ENCODE measurements at regions not wholly inside any gene's neighbourhood (a gene's known extent, or its start where the extent isn't known, plus 50 kb on each side); places are given as distances from the start of the nearest gene placed in this dataset.

DNA sequence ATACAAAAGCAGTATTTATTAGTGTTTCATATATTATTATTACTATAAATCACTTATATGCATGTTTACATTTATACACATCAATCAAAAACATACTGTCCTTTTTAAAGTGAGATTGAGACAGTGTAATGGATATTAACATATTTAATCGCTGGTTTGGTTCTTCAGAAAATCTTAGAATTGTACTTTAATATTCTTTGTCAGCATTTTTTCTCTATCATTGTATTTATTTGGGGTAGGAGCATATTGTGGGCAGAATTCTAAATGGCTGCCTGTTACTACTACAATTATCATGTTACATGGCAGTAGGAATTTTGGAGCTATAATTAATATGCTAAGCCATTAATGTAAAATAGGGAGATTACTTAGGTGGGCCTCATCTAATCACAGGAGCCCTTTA is 722.6 kb downstream of the TLR4 start:
- no peak for DNase-seq

DNA sequence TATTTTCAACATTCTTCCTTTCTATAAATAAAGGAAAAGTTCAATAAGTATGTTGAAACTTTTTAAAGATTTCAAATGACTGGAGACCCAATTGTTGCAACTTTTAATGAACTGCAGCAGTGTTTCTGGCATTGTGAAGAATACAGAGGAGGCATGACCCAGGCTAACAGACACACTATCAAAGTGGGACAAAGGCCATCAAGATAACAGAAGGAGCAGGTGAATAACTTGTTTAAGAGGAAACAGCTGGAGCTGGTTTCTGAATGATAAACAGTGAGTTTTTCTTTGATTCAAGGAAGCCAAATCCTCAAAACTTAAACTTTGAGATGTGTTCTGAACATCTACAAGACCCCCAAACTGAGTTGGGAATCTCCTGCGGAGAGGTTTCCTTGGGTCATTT is 734.6 kb downstream of the TLR4 start:
- no peak for DNase-seq

DNA sequence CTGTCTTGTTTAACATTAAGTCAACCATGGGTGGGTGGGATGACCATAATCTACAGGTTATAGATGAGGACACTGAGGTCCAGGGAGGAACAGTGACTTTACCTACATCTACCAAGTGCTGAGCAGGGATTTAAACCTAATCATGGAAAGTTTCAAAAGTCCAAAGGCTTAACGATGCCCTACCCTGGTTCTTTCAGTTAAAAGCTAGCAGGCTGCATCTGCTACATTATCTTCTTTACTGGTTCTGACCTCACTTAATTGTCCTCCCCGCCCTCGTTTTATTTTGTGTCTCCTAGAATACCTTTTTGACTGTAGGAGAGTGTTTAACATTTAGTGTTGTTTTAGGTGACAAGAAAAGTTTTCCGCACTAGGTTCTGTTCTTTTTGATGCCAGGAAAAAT is 735.2 kb downstream of the TLR4 start:
- DNase-seq = no peak

DNA sequence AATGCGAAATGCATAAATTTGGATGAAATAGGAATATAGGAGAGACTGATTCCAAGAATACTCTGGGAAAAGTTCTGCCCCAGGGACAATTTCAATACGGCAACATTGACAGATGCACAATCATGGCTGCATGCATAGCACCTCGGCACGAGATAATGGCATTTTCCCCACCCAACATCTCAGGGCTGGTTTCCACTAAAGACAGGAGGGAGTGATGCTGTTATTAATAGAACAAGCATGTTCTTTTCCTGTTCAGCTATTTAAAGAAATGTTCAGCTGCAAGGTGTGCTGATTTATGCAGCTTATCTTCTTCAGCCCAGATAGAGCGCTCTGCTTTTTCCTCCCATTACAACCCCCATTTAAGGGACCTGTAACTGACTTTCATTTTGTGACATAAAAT is 740.2 kb downstream of the TLR4 start:
- no peak for DNase-seq

DNA sequence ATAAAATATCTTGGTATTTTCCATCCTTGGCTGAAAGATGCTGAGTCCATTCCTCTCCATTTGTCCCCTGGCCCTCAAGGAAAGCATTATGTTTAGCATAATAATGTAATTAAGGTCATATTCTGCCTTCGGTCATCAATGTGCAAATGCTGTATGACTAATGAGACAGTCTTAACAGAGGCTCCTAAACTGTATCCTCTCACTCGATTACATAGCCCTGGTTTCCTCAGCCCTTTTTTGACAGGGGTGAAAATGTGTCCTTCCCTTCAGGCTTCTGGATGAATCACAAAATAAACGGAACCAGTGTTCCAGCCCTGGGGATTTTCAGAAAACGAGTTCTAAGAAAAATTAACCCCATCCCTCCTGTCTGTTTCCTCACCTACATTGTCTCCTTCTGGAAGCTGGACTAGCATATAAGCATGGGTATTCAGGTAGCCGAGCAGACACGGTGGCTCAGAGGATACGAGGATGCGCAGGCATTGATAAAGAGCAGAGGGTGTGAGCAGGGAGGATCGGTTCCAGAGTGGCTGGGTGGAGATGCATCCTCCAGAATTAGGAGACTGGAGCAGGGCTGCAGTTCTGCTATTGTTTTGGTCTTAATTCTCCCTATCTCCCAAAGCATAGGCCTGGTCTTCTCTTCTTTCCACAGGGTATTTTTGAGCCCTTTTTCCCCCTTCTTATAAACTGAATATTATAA is 742.9 kb downstream of the TLR4 start:
- no peak for DNase-seq

DNA sequence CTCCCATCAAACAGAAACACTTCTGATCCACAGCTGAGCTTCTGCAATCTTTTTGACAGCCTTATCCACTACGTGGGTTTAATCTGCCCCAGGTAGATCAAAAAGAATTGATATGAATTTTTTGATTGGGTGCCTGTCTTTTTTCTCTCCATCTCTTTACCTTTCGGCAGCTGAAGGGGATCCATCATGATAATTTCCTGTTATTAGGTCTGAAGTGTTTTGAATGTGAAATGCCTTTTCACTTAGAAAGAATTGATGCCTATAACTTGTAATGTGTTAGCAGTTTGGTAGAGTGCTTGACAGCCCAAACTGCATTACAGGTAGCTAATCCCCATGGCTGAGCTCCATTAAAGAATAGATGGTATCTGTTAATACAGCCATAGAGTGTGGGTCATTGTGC is 745.4 kb downstream of the TLR4 start:
- no peak for DNase-seq

DNA sequence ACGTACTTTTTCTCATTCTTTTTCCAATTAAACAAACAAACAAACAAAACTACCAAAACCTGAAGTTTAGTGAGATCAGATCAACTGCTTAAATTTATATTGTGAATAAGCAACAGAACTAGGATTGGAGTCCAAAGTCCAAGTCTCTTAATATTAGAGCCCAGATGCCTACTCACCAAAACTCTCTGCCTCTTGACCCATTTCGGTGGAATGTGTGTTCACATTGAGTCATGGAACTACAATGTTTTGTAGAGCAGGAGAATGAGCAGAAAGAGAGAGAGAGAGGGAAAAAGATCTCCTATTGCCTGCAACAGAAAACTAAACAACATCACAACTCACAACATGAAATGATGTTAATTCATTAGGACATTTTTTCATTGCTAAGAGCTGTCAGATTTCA is 751.1 kb downstream of the TLR4 start:
- DNase-seq = no peak

- DNase-seq = no peak
These were observed 751.6 kb downstream of the TLR4 start for GRCh38 chr9:118455788-118456187.

GRCh38 chr9:118457171-118458000 is 753.2 kb downstream of the TLR4 start:
- no peak for DNase-seq

- DNase-seq = no peak
These were observed 755.7 kb downstream of the TLR4 start for GRCh38 chr9:118459913-118460312.

GRCh38 chr9:118463419-118463818 is 759.2 kb downstream of the TLR4 start:
- DNase-seq = no peak

DNA sequence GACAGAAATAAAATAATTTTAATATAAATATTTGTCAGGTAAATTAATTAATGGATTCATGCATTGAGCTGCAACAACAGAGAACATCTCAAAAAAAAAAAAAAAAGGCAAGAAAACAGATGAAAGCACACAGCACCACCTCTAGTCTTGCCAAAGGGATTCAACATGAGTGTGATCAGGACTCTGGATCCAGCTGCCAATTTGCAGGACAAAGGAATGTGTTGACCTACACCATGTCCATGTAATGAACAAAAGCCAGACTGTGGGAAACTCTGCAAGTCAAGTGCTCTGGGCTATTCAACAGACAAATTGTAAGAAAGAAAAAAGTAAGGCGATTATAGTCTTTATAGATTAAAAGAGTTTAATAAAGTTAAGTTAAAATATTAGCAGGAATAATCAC is 769.3 kb downstream of the TLR4 start:
- no peak for DNase-seq

DNA sequence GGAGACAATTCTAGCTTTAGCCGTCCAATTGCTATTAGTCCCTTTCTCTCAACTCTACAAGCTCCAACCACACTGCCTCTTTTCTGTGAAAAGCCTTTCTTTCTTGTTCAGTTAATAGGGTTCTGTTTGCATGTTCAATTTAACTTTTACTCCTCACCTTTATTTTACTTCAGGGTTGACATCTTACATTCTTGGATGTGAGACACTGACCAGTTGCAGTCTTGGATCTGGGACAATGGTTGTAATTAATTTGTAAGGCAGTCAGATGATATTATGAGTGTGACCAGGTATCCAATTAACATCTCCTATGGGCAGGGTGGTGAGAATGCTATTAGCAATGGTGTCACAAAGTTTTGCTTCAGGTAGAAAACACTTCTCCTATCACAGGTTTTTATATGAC is 774.5 kb downstream of the TLR4 start:
- no peak for DNase-seq

- DNase-seq = no peak
These were observed 778.1 kb downstream of the TLR4 start for GRCh38 chr9:118482306-118482705.

DNA sequence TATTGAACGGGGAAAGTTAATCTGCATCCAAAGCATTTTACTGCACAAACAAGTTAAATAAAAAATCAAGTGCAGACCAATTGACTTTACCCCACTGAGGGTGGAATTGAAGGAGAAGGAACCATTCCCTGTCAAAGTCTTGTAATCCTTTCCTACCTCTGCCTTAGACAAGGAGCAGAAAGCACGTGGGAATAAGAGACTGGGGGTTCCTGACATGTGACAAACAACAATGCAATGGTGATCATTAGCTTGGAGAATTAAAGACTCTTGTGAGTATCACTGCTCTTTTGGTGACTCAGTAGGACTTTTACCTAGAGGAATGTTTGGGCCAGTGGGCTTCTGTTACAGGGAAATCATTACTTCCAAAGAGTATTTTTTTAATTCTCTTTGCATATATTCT is 779.5 kb downstream of the TLR4 start:
- DNase-seq = no peak

- no peak for DNase-seq
These were observed 799.0 kb downstream of the TLR4 start for GRCh38 chr9:118503236-118503635.

DNA sequence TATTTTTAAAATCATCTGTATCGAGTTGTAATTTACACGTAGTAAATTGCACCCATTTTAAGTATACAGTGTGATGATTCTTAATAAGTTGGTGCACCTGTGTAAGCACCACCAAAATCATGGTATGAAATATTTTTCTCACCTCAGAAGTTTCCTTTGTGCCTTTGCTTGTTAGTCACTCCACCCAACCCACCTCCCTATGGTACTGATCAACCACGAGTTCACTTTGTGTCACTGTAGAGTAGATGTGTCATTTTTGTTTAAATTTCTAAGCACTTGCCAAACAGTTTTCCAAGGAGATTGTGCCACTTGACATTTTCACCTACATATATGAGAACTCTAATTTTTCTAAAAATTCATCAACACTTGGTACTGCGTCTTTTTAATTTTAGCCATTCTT is 806.5 kb downstream of the TLR4 start:
- no peak for DNase-seq

DNA sequence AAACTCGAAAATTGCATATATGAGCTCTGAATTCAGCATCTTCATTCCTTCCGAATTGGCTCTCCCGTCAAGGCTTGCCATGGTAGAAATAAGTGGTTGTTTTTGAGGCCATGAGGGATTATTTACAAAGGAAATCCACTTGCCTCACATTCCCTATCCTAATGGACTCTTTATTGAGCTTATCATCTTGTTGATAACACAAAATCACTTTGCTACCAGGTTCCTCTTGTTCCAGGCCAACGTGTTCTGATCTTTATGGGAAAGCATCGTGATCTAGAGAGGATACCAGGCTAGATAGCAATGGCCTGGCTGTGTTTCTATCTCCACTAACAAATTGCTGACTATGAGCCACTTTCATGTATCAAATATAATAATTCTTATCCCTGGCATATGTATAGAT is 811.7 kb downstream of the TLR4 start:
- no peak for DNase-seq

DNA sequence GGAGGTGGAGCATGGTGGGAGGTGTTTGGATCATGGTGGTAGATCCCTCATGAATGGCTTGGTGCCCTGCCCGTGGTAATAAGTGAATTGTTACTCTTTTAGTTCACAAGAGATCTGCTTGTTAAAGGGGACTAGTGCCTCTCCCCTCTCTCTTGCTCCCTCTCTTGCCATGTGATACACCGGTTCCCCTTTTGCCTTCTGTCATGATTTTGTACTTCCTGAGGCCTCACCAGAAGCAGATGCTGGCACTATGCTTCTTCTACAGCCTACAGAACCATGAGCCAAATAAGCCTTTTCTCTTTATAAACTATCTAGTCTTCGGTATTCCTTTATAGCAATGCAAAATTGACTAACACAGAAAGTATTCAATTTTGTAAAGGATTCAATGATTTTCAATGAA is 817.1 kb downstream of the TLR4 start:
- DNase-seq = no peak

DNA sequence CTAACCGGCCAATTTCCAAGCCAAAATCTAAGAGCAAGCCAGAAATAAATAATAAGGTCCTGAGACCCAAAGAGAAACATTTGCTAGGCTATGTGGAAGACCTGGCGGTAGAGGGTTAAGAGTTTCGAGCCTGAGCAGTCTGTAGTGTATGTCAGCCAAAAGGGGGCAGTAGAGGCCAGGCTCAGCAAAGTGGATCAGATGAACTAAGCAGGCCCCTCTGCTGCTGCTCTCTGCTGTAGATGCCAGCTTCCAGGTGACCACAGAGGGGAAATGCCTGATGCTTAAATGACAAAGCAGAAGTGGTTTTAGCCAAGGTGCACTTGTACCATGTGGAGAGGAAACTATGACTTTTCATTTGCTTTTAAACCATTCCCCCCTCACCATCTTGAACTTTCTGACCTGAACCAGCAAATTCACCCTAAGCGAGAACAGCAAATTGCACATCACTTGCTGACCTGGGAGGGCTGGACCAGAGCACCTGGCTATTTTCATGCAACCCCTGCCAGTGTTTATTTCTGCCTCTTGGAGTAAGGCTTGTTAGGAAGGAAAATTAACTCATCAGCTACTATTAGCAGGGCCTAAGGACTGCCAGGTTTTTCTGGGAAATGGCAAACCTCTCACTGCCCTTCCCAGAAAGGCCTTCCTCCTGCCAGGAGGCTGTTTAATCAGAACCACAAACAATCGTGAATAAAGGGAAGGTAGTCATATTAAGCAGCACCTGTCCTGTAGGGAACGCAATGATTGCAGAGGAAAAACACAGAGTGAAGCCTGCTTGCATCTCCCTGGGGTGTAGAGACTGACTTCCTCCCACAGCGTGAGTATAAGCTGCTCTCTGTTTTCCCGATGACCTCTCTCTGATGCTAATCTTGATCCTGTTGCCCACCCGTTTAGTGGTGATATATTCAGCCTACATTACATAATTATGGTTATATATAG is 818.2 kb downstream of the TLR4 start:
- DNase-seq = no peak

GRCh38 chr9:118527261-118527660 is 823.1 kb downstream of the TLR4 start:
- DNase-seq = no peak

DNA sequence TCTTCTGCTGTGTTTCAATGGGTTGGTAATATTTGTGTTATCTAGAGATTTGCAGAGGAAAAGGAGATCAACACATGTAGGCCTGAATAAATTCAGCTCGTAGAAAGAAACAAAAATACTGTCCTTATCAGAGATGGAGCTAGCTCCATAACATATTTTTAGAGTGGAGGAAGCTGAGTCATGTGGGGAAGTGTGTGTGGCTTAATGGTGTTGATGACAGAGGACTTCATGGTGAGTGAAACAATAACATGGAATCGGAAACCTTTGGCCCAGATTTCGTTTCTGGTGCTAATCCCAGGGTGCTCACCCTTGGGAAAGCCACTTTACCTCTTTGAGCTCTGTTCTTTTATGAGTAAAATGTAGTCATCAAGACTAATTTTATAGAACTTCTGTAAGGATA is 825.0 kb downstream of the TLR4 start:
- DNase-seq = no peak

DNA sequence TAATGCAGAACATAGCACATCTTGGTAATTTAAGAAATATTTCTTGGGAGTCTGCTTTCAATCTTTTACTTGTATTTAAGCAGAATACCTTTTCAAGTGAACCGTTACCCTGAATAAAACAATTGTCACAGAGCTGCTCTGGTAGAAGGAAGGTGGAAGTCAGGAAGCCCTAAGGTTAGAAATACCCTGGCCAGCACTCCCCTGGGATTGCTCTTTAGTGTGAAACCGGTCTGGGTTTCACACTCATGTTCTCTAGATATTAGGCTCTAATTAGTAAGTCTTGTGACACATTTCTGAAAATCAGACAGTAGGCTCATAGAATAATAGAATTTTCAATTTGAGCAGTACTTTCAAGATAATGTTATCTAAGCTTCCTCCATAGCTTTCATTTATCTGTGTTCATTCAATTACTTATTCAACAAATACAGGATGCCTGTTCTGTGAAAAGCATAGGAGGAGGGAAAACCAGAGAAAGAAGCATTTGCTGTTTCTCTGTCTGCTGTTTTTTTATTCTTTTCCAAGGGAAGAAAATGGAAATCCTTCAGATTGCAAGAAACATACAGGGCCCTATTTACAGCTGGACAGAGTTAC is 825.5 kb downstream of the TLR4 start:
- no peak for DNase-seq
